ENCODE measurements at regions not wholly inside any gene's neighbourhood (a gene's known extent, or its start where the extent isn't known, plus 50 kb on each side); places are given as distances from the start of the nearest gene placed in this dataset.

GRCh38 chr20:60664106-60664505 lies 588.0 kb upstream of the CDH4 start:
- H3K4me3 ChIP-seq, result no peak overlapping the region
- WGBS, 3 donors, result 91 to 95% (median 91%) methylated on average over 5 of the region's 5 CpGs
- no peaks in the 10 kb centered on the region for H3K27me3 ChIP-seq
- H3K27ac ChIP-seq, result no peak overlapping the region
- no peaks in the 10 kb centered on the region for H3K36me3 ChIP-seq
- intact Hi-C loops (cut with DNase I), result no loop called here
- peaks cover 2% of the 10 kb centered on the region for H3K4me1 ChIP-seq (ENCODE audit: insufficient read depth)
- DNase-seq, result no peak
- no peak for TF ChIP-seq POLR2A (IDR thresholded peaks at IDR 0.05)
- no peaks in the 10 kb centered on the region for H3K9me3 ChIP-seq

DNA sequence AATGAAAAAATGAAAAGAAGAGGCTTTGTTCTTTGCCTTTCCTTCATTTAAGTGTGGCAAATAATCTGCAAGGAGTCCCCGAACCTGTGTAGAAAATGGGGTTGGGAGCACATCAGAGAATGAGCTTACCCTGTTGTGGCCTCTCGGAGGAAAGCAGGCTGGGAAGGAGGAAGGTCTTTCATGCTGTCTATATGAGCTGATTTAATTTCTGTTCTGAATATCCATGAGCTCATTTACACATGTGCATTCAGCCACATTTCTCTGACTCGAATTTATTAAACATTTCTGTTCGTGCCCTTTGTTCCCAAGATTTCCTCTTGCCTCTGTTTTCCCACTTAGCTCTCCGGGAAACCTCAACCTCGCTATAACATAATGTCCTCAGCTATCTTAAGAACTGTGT lies 584.4 kb upstream of the CDH4 start:
- Histone ChIP-seq H3K4me3 (no peak overlapping the region), H3K4me1 (ENCODE audit: insufficient read depth) (no peaks in the 10 kb centered on the region), H3K27me3 (no peaks in the 10 kb centered on the region), H3K9me3 (no peaks in the 10 kb centered on the region), H3K27ac (no peak overlapping the region), H3K36me3 (no peaks in the 10 kb centered on the region)
- TF ChIP-seq EP300 (IDR thresholded peaks at IDR 0.05), result no peak
- TF ChIP-seq POLR2A (IDR thresholded peaks at IDR 0.05), result no peak
- no peak for TF ChIP-seq CTCF (IDR thresholded peaks at IDR 0.05)
- DNase-seq, result no peak
- intact Hi-C loops (cut with DNase I), result no loop called here
- WGBS, 3 donors, result 68 to 74% (median 69%) methylated on average over 6 of the region's 6 CpGs

DNA sequence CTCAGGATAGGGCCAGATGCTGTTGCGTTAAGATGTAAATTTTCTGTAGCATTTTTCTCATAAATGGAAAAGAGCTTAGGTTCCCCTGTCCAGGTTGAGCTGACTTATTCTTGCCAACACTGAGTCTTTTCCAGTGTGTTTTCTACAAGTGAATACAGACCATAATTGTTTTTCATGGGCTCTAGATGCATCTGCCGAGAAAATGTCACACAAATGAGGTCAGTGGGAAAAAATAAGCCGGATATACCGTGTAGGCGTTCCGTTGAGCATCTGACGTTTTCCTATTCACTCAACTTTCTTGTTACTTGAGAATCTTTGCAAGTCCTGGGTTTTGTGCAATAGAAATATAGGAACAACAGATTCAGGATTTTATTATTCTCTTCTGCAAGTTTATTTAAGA lies 582.9 kb upstream of the CDH4 start:
- DNase-seq, result no peak
- TF ChIP-seq EP300 (IDR thresholded peaks at IDR 0.05) (no peak), CTCF (IDR thresholded peaks at IDR 0.05) (no peak), POLR2A (IDR thresholded peaks at IDR 0.05) (no peak)
- no peaks in the 10 kb centered on the region for H3K4me1 ChIP-seq (ENCODE audit: insufficient read depth)
- no peak overlapping the region for H3K4me3 ChIP-seq
- no peak overlapping the region for H3K27ac ChIP-seq
- H3K36me3 ChIP-seq, result no peaks in the 10 kb centered on the region
- 85 to 88% (median 86%) methylated on average over 7 of the region's 7 CpGs for WGBS, 3 donors
- H3K27me3 ChIP-seq, result no peaks in the 10 kb centered on the region
- H3K9me3 ChIP-seq, result no peaks in the 10 kb centered on the region
- intact Hi-C loops (cut with DNase I), result no loop called here

GRCh38 chr20:60676011-60676410 lies 576.0 kb upstream of the CDH4 start:
- Histone ChIP-seq H3K9me3 (no peaks in the 10 kb centered on the region), H3K27ac (no peak overlapping the region), H3K36me3 (no peaks in the 10 kb centered on the region), H3K27me3 (no peaks in the 10 kb centered on the region), H3K4me1 (ENCODE audit: insufficient read depth) (no peaks in the 10 kb centered on the region), H3K4me3 (no peak overlapping the region)
- no peak for TF ChIP-seq POLR2A (IDR thresholded peaks at IDR 0.05)
- TF ChIP-seq CTCF (IDR thresholded peaks at IDR 0.05), result no peak
- no peak for TF ChIP-seq EP300 (IDR thresholded peaks at IDR 0.05)
- no peak for DNase-seq
- intact Hi-C loops (cut with DNase I), result no loop called here

GRCh38 chr20:60677819-60678218 lies 574.2 kb upstream of the CDH4 start:
- WGBS, 3 donors, result 89 to 96% (median 94%) methylated on average over 1 of the region's 1 CpG
- intact Hi-C loops (cut with DNase I), result no loop called here
- no peak overlapping the region for H3K4me3 ChIP-seq
- DNase-seq, result no peak
- no peaks in the 10 kb centered on the region for H3K27me3 ChIP-seq
- no peaks in the 10 kb centered on the region for H3K9me3 ChIP-seq
- H3K36me3 ChIP-seq, result no peaks in the 10 kb centered on the region
- no peaks in the 10 kb centered on the region for H3K4me1 ChIP-seq (ENCODE audit: insufficient read depth)
- no peak overlapping the region for H3K27ac ChIP-seq
- TF ChIP-seq POLR2A (IDR thresholded peaks at IDR 0.05), result no peak
- TF ChIP-seq CTCF (IDR thresholded peaks at IDR 0.05), result no peak
- TF ChIP-seq EP300 (IDR thresholded peaks at IDR 0.05), result no peak
